ENCODE measurements at regions not wholly inside any gene's neighbourhood (a gene's known extent, or its start where the extent isn't known, plus 50 kb on each side); places are given as distances from the start of the nearest gene placed in this dataset.
A peak's percentile ranks its signal among the peaks of the same experiment; 100 is the strongest.
"Not testable (repeated sequence)": the region's sequence is repeated elsewhere in the genome, so short reads cannot be mapped to it uniquely, and the experiment has no call there.

DNA sequence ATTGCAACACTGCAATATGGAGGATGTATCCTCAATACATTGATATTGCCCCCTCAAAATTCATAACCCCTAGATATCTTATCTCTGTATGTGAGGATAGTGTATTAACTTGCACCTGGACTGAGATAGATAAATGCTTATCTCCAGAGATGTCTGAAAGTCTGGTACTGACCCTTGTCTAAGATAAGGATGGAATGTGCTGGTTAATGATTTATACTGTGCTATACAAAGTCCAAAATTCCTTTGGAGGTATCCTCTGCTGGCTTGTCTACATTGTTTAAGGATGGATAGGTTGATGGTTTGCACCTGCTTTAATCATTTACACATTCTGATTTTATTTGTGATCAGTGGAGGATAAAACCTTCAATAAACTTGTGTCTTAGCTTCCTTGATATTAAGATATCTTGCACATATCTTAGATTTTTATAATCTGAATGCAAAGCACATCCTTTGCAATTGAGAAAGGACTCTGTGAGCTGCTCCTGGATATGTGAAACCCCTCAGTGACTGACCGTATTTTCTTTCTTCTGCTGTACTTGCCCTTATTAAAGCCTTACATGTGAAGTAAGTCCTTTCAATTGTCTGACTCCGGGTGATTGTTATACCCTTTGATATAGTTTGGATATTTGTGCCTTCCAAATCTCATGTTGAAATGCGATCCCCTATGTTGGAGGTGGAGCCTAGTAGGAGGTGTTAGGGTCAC, 430.3 kb upstream of the MAOA start:
- DNase-seq (ENCODE audit: low read depth) = no peak

DNA sequence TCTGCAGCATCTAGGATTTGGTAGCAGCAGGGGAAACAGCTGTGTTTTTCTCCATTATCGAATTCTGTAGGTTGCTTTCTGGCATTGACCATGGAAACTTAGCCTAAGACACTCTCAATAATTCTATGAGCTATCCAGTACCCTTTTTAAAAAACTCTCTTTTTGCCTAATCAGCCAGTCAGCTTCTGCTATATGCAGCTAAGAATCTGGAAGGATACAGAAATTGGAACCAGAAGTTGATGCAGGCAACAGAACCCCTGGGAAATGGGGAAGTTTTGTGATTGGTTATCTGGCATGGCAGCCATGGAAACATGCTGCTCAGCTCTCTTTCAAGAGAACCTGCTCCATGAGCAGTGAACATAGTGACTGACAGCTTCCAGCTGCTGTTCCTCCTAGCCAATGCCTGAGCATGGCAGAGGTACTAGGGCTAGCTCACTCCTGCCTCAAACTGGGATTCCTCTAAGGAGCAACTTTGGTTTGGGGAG, 417.6 kb upstream of the MAOA start:
- no peak for DNase-seq (ENCODE audit: low read depth)

DNA sequence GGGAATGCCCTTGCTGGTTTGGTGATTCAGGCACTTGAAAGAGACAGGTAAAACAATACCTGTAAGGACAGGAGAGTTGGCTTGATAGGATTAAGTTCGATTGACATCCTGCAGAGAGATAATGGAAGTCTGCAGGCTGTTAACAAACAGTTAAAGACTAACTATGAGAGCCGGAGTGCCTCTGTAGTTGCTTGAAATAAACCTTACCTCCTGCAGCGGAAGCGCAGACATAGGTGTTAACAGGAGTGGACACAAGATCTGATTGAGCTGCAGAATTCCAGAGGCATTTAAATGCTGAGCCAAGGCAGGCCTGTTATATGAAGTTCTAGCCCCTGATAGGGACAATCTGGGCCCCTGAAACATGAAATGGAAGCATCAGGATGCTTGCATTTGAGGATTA, 416.7 kb upstream of the MAOA start:
- DNase-seq (ENCODE audit: low read depth) = no peak

DNA sequence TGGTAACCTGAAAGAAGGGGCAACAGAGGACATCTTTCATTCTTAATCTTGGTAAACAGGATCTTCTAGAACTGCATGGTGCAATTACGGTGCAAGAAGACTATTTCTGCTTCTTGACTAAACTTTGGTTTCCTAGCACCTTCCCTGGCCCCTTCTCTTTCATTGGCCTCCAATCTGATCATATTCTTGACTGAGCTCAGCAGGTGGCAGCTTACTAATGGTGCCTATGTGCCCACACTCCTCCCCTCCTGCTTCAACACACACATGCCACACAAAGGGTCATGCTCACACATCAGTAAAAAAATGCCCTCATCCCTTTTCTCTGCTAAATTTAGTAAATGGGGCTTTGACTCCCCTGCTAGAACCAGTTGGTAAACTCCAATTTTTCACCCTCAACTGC, 400.5 kb upstream of the MAOA start:
- DNase-seq (ENCODE audit: low read depth) = no peak

DNA sequence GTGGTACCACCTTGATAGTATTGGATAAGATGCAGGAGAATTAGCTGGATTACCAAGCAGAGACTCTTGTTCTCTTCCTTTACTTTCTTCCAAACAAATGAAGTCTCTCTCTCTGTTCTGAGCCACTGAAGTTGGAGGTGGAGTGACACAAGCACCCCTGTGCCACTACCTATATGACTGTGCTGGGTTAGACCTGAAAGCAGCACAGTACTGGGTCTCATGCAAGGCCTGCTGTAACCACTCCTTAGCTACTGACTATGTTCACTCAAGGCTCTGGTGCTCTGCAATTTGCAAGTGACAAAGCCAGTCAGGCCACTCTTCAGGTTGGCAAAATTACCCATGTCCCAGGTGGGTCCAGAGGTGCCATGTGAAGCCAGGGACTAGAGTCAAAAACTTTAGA, 389.6 kb upstream of the MAOA start:
- DNase-seq (ENCODE audit: low read depth) = no peak

DNA sequence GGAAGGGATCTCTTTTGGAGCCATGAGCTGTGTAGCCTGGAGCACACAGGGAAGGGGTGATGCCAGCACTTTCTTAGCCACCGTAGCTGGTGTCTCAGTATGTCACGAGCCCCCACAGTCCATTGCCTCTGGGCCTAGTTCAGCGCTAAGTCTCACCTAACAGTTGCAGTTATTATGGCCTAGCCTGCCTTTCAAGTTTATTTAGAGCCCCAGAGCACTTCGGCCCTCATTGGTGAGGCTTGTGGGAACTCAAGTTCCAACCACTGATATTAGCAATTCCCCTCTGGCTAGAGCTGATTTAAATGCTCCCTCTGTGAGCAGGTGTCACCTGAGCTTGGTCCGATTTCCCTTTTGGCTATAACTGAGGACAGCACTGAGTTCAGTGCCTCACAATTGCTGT, 388.4 kb upstream of the MAOA start:
- no peak for DNase-seq (ENCODE audit: low read depth)

DNA sequence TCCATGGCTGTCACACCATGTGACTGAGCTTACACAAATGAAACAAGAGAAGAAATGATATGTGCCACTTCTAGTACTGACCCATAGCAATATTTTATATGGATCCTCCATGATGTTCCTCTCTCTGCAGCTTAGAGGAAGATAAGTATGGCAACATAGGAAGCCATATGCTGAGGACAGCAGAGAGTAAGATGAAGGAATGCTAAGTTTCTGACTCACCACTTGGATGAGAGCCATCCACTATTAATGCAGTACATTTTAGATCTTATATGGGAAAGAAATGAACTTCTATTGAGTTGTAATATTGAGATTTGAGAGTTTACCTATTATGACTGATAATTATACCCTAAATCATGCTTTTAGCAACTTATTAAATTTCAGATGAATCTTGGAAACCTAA, 386.9 kb upstream of the MAOA start:
- DNase-seq (ENCODE audit: low read depth) = no peak

DNA sequence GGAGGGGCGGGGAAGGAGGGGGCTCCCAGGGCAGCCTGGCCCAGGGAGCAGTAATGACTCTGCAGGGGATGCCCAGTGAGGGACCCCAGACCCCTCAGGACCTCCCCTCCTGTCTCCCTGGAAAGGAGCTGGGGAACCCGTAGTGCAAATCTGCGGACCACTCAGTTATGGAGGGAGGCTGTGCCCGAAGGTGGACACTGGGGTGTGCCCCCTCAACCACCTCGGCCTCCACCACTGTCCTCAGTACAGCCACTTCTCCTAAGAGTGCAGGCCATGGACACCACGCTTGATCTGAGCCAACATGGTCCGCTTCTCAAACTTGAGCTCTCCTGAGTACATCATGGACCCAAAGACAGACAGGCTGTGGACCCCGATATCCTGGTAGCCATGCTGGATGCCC, 378.2 kb upstream of the MAOA start:
- DNase-seq (ENCODE audit: low read depth) = no peak

DNA sequence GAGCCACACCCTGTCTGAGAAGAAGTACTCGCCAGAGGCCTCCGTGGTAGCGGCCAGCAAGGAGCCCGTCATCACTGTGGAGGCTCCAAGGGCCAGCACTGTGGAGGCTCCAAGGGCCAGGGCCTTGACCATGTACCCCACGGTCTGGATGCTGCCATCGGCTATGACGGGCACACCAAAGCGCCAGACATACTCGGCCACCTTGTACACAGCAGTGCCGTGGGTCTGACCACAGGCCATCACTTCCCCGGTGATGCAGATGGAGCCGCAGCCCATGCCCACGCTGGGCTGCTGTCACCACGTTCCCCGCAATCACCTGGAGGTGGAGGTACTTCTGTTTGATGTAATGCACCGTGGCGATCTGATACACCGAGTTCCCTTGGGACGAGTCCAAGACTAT, 377.7 kb upstream of the MAOA start:
- no peak for DNase-seq (ENCODE audit: low read depth)

DNA sequence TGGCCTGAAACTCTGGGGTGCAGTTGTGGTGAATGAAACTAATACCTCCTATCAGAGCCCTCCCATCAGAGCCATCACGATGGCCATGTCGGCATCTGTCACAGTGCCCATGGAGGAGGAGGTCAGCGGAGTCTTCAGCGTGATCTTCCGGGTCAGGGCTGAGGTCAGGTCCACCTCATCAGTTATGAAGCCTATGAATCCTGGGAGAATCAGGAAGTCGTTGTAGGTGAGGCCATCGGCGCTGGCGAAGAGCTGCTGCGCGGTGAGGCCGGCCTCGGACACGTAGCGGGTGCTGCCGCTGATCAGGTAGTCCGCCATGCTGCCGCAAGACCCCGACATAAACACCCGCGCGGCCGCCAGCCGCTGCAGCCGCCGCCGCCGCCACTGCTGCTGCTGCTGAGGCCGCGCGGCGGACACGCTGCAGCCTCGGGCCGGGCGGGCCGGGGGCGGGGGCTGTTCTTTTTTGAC, 376.7 kb upstream of the MAOA start:
- no peak for DNase-seq (ENCODE audit: low read depth)

DNA sequence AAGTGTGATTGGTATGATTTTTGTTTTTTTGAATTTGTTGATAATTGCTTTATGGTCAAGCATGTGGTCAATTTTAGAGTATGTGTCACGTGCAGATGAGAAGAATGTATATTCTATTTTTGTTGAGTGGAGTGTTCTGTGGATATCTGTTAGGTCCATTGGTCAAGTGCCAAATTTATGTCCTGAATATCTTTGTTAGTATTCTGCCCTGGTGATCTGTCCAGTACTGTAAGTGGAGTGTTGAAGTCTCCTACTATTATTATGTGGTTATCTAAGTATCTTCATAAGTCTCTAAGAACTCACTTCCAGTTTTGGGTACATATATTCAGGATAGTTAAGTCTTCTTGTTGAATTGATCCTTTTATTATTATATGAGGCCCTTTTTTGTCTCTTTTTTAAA, 372.9 kb upstream of the MAOA start:
- no peak for DNase-seq (ENCODE audit: low read depth)

DNA sequence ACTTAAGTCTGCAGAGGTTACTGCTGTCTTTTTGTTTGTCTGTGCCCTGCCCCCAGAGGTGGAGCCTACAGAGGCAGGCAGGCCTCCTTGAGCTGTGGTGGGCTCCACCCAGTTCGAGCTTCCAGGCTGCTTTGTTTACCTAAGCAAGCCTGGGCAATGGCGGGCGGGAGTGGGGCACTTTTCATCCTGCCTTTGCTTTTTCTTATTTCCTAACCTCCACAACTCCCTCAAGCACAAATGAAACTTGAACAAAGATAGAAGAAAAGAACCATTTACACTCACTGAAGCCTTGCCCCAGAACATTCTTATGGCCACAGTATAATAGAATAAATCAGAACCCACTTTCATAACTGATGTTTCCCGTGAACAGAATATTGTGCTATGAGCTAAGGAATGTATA, 344.5 kb upstream of the MAOA start:
- not testable (repeated sequence) for DNase-seq (ENCODE audit: low read depth)

DNA sequence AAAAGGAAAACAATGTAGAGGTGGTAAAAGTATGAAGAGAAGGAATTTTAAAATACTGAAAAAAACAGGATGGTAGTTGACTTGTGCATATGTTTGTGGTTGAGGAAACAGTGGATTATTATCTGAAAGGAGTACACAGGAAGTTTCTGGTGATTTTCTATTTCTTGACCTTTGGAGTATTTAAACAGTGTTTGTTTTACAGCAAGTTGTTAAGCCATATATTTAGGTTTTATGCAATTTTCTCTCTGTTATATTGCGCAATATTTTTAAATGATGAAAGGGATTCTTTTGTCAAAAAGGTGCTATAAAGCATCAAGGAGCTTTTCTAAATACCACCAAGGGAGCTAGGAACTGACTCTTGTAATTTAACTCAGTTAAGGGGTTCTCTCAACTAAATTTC, 343.1 kb upstream of the MAOA start:
- DNase-seq (ENCODE audit: low read depth) = no peak

DNA sequence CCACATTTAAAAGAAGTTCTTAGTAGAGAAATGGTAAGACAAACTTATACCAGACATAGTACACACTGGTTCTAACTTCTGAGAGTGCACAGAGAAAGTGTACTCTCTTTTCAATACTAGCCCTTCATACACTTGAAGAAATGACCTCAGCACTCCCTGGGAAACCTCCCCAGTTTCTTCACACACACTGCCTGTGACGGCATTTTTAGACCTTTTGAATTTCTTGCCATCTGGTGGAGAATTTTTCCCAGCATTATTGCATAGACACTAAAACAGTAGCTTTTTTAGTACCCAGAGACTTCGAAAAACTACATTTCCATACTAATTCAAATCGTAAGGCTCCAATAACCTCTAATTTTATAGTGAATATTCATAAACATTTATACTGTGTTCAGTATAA, 341.6 kb upstream of the MAOA start:
- DNase-seq (ENCODE audit: low read depth) = no peak

DNA sequence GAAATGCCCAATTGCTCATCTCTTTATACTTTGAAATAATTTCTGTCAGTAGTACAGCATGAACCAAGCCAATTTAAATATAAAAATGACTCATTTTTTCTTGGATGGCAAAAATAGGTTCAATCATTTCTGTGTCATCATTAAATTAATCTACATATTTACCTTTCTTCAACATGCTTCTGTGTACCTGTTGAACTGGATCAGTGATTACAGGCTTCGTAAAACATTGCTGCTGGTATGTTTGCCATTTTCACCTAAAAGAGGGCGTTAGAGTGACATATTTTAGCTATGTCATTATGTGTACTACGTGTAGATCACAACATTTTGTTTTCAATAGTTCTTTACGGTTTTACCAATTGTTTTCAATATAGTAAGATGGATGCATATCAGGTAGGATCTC, 340.5 kb upstream of the MAOA start:
- no peak for DNase-seq (ENCODE audit: low read depth)

DNA sequence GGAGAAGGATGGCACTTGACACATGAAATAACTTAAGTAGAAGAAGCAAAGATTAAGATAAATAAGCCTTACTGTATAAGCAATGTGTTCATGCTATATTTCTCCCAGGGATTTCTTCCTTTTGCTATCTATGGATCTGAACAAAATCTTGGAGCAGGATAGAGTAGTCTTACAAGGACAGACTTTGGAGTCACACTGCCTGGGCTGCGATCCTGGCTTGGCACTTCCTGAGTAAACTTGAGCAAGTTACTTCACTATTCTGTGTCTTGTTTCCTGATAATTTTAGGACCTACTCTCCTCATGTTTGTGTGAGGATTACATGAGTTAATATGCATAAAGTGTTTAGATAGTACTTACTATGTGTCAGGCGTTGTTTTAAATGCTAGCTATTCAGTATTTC, 340.0 kb upstream of the MAOA start:
- DNase-seq (ENCODE audit: low read depth) = no peak

DNA sequence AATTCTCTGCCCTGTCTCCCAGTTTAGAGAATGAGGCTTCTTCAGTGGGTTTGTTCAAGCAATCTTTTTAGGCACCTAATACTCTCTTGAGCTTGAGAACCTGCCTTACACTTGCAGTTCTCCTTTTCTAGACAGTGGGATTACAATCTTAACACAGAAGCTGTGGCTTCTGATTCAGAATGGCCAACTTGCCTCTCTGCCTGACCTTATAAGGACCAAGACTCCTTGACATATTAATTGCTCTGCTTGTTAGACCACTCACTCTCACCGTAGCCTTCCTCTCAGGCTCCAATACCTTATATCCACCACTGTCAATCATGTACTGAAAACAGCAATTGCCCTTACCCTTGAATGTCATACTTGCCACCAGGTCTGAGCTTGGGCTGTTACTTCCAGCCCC, 338.7 kb upstream of the MAOA start:
- DNase-seq (ENCODE audit: low read depth) = no peak

DNA sequence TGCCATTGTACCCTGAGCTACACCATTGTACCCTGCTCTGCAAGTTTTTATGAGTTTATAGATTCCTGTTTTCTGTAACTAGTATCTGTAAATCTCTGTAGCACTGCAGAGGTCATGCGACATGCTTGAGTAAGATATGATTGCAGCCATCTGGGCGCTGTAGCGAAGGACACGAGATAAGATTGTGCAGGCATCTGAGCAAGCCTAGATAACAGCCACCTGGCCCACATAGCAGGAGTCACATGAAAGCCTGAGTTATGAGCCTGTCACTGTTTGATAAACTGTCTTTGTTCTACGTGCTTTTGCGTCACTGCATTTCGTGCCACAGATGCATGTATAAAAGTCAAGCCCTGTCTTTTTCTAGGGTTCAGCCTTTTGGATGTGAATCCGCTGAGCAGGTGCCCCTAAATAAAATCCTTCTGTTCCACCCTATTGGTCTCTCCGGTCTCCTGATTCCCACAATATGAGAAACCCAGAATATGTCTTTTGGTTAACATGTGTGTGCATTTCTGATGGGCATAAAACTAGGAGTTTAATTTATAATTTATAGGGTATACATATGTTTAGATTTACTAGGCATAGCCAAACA, 327.6 kb upstream of the MAOA start:
- DNase-seq (ENCODE audit: low read depth) = no peak

DNA sequence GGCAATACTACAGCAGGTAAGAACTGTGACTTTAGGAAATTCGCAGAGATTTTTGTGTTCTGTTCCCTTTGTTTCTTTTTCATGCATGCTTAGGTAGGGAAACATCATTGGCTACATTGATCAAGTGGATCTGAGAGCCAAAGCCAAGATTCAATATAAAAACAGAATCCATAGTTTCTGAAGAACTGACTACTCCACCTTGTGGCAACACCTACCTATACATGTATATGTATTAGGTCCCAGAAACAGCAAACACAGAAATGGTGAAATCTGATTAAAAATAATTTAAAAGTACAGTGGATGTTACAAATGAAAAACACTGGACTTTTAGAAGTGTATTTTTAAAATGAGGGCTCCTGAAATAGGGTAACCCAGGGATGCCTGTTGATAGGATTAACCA, 322.6 kb upstream of the MAOA start:
- DNase-seq (ENCODE audit: low read depth) = no peak

DNA sequence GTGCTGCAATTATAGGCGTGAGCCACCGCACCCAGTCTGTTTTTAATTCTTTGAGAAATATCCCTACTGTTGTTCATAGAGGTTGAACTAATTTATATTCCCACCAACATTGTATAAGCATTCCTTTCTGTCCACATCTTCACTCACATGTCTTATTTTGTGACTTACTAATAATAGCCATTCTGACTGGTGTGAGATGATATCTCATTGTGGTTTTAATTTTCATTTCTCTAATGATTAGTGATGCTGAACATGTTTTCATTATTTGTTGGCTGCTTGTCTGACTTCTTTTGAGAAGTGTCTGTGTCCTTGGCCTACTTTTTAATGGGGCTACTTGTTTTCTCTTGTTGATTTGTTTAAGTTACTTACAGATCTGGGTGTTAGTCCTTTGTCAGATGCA, 310.9 kb upstream of the MAOA start:
- no peak for DNase-seq (ENCODE audit: low read depth)

DNA sequence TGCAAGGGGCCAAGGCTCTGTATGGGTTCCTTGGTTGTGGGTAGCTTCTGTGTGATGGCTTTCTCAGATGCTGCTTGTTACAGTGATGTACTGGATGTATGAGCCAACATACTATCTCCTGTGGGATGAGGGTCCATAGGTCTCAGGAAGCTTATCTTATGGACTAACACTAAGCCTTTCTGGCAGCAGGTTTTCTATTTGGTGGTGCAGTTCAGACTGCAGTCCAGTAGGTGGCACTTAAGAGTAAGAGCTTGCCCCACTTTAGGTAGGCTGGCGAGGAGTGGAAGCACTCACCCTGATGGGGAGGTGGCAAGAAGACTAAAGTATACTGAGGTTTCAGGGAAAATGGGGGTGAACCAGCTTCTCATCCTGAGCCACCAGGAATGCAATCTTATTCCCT, 306.7 kb upstream of the MAOA start:
- peak; percentile 7 for DNase-seq (ENCODE audit: low read depth)

DNA sequence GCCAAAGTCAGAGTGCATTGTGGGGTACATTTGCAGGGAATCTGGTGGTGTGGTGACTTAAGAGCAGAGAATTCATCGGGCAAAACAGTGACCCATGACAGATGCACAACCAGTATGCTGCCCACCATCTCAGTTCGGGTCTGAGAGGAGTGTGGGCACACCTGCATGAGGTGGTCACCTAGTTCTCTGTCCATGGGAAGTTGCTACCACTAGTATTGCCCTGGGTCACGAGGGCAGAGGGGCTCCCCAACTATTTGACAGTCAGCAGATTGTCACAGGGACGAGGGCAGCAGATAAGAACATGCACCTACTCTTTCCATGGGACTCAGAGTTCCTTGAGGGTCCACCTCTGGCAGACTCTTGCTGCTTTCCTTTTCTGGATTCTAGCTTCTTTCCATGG, 305.2 kb upstream of the MAOA start:
- no peak for DNase-seq (ENCODE audit: low read depth)

DNA sequence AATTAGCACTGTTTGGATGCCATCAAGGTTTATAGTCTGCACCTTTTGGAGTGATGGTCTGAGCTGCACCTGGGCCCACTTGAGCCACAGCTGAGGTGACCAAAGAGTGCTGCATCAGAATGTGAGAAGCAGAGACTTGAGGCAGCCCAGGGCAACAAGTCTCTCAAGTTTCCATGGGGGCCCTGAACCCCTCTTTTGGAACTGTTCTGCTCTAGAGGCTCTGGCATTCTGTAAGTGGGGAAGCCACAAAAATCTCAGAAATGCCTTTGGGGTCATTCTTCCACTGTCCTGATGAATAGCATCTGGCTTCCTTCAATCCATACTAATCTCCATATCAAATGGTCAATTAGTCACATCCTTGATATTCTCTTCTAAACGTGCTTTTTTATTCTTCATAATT, 298.4 kb upstream of the MAOA start:
- DNase-seq (ENCODE audit: low read depth) = no peak

DNA sequence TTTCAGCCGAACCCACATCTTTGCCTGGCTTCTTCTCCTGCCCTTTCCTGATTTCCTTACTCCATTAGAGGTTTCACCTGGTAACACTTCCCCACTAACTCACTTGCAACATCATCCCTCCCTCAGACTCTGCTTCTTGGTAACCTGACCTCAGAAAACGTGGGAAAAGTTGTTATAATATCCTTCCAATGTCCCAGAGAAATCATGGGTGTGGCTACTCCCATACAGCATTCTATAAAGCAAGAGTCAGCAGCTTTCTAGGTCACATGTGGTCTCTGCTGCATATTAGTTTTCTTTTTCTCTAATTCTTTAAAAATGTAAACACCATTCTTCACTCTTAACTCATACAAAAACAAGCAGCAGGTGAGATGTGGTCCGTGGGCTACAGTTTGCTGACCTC, 283.1 kb upstream of the MAOA start:
- no peak for DNase-seq (ENCODE audit: low read depth)
